Right lobe of liver (tissue), 6 donors: ENCODE measurements at regions not wholly inside any gene's neighbourhood (a gene's known extent, or its start where the extent isn't known, plus 50 kb on each side); places are given as distances from the start of the nearest gene placed in this dataset.

Experiments used
- ATAC-seq, 4 donors: fragments of 200-7000 bp; cut with Tn5 transposase; one replicate each; pipeline ENCODE4 v1.9.1; 2020; ENCODE audit warnings: mild to moderate bottlenecking in 4 of 4, moderate library complexity in 4 of 4
- DNase-seq, 3 donors: peaks; one replicate each; pipeline ENCODE4 v3.0.0-alpha.2; 2020
- H3K27ac ChIP-seq, 3 donors: fragments of 200-600 bp; one replicate each; pipeline ENCODE4 v1.8.0; 2022
- H3K27me3 ChIP-seq, 2 donors: fragments of 200-600 bp; one replicate each; pipeline ENCODE4 v1.8.0; 2022
- H3K36me3 ChIP-seq, 4 donors: fragments of 200-600 bp; sonication (generic) in 1 of 4; one replicate each; pipeline versions ENCODE4 v1.5.1 to v1.8.0; 2017 to 2022; ENCODE audit warnings: control low read depth in 1 of 4
- H3K4me1 ChIP-seq, 4 donors: fragments of 200-600 bp; sonication (generic) in 1 of 4; one replicate each; pipeline versions ENCODE4 v1.5.1 to v1.8.0; 2017 to 2022; ENCODE audit warnings: control low read depth in 1 of 4
- H3K4me3 ChIP-seq, 3 donors: fragments of 200-600 bp; one replicate each; pipeline ENCODE4 v1.8.0; 2022
- H3K9me3 ChIP-seq, 4 donors: fragments of 200-600 bp; sonication (generic) in 1 of 4; one replicate each; pipeline versions ENCODE4 v1.5.1 to v1.8.0; 2017 to 2022; ENCODE audit warnings: control low read depth in 1 of 4
- POLR2A ChIP-seq: fragments of 450-650 bp; IDR thresholded peaks from one replicate; pipeline ENCODE4 v1.6.1; 2017; ENCODE audit warnings: antibody characterized with exemption, mild to moderate bottlenecking
- WGBS: methylation state at CpG from one replicate; pipeline ENCODE4 v1.1.6; 2018; ENCODE audit warnings: low coverage, low lambda C conversion rate; ENCODE audit not compliant: insufficient coverage; ENCODE audit errors: missing lambda C conversion rate; 5-methylcytosine and 5-hydroxymethylcytosine counted together
- intact Hi-C, 2 donors: fragments of 100-400 bp; cut with DNase I; formaldehyde crosslinking; loops; one replicate each; pipeline versions ENCODE4 v1.11.2 to v1.14.1; 2022
- TF ChIP-seq, protein P1 (sequence below), 4 donors: fragments of 200-600 bp in 3 of 4; fragments of 450-650 bp in 1 of 4; IDR thresholded peaks; one replicate each; pipeline versions ENCODE4 v1.5.1 to v1.8.0; 2016 to 2022; ENCODE audit warnings: antibody characterized with exemption in 4 of 4, mild to moderate bottlenecking in 2 of 4
- donor health status: DM: no; HTN: yes; CAD: no.
- donor health status: DM: no; HTN: no; CAD: no.
- donor health status: DM: no; HTN: no; CAD: no.
- donor health status: DM: no; HTN: yes; CAD: no.
- donor health status: DM: no; HTN: yes; CAD: no.

DNA sequence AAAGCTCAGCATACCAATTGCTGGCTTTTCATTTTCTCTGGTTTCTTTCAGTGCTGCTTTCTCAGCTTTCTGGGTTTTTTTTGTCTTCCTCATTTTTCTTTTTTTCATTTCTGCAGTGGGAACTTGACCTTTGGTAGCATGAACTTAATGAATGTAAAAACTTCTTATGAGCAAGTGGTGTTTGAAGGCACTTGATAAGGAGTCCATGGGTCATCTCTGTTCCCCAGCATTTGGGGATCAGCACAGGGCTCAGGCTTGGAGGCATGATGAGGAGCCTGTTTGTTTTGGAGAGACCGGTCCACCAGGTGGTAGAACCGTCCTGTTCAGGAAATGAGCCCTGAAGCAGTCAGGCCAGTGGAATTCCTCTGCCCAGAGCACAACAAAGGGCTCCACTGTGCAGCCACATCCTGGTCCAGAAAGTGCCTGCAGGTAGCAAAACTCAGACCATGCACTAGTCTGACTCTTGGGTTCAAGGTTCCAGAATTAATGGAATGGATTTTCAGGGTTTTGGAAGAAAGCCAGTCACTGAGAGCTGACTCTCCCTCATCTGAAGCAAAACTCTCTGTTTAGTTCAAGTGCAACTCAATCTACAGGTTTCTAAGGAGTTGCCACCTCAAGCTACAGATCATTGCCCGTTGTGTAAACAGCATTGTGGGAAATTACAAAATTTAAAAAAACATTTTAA, 52.3 kb upstream of the ADGRF1 start:
- intact Hi-C loops, result no loop called here
- H3K4me3 ChIP-seq, result no peak overlapping the region
- no peaks in the 10 kb centered on the region for H3K4me1 ChIP-seq
- no peak for TF ChIP-seq POLR2A
- TF ChIP-seq, protein P1, sequence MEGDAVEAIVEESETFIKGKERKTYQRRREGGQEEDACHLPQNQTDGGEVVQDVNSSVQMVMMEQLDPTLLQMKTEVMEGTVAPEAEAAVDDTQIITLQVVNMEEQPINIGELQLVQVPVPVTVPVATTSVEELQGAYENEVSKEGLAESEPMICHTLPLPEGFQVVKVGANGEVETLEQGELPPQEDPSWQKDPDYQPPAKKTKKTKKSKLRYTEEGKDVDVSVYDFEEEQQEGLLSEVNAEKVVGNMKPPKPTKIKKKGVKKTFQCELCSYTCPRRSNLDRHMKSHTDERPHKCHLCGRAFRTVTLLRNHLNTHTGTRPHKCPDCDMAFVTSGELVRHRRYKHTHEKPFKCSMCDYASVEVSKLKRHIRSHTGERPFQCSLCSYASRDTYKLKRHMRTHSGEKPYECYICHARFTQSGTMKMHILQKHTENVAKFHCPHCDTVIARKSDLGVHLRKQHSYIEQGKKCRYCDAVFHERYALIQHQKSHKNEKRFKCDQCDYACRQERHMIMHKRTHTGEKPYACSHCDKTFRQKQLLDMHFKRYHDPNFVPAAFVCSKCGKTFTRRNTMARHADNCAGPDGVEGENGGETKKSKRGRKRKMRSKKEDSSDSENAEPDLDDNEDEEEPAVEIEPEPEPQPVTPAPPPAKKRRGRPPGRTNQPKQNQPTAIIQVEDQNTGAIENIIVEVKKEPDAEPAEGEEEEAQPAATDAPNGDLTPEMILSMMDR (IDR thresholded peaks at IDR 0.05), result no peak
- no peaks in the 10 kb centered on the region for H3K27me3 ChIP-seq
- DNase-seq (no peak), ATAC-seq (peak; percentile 17 to 40 (median 36))
- WGBS, result 55% methylated on average over 2 of the region's 3 CpGs
- H3K9me3 ChIP-seq, result no peaks in the 10 kb centered on the region
- H3K27ac ChIP-seq, result no peak overlapping the region
- no peaks in the 10 kb centered on the region for H3K36me3 ChIP-seq

DNA sequence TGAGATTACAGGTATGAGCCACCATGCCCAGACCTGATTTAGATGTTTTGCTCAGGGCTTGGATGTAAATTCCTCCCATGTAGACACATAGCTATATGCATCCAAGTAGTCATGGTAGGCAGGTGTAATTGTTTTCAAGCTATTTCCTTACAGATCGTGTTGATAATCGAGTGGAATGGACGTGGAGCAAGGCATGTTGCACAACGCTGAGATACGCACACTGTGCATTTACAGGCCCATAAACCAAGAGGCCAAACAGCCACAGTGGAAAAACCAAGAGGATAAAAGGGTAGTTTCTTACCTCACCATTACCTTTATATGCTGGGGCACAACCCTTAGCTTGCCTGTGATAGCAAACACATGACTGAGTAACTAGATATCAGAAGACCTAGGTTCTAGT, 51.0 kb upstream of the ADGRF1 start:
- H3K27me3 ChIP-seq, result no peaks in the 10 kb centered on the region
- DNase-seq (no peak), ATAC-seq (no peak)
- intact Hi-C loops, result no loop called here
- H3K4me3 ChIP-seq, result no peak overlapping the region
- WGBS, result 77% methylated on average over 5 of the region's 5 CpGs
- H3K36me3 ChIP-seq, result no peaks in the 10 kb centered on the region
- H3K9me3 ChIP-seq, result no peaks in the 10 kb centered on the region
- no peak for TF ChIP-seq POLR2A
- TF ChIP-seq, protein P1 (IDR thresholded peaks at IDR 0.05), result no peak
- no peaks in the 10 kb centered on the region for H3K4me1 ChIP-seq
- no peak overlapping the region for H3K27ac ChIP-seq

DNA sequence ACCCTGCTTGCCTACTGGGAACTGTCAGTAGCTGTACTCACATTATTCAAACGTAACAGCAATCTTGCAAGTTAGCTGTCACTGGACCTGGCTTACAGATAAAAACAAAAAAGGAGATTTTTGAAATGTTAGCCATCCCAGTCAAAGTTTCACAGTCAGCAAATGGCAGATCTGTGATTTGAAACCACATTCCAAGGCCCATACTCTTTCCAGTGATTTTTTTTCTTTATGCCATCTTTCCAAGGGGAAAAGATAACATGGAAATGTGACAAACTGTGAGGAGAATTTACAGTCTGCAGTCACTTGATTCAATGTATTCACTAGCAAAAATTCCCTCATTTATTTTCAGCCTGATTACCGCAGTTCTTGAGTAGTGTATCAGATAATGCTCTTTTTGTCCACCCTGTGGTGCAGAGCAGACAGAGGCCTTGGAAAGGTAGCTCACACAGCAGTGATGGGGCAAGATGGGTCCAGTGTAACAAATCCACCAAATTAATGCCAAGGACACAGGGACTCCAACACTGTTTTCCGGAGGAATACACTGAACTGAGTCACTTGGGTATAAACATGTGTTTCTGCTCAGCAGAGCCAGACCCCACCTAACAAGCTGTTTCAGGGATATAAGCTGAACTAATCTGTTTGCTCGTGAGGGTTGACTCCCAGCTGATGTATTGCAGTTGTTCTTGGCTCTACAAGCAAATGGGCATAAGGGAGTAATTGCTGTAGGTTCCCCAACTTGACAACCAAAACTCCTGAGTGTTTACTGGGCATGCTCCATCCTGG, 49.9 kb upstream of the ADGRF1 start:
- Histone ChIP-seq H3K27ac (no peak overlapping the region), H3K27me3 (no peaks in the 10 kb centered on the region), H3K9me3 (no peaks in the 10 kb centered on the region), H3K4me3 (no peak overlapping the region), H3K36me3 (no peaks in the 10 kb centered on the region), H3K4me1 (no peaks in the 10 kb centered on the region)
- ATAC-seq (no peak), DNase-seq (no peak)
- intact Hi-C loops, result no loop called here
- WGBS, result 76% methylated on average over 4 of the region's 4 CpGs
- TF ChIP-seq, protein P1 (IDR thresholded peaks at IDR 0.05), result no peak
- no peak for TF ChIP-seq POLR2A
